GM13977 (cell line): ENCODE measurements at regions not wholly inside any gene's neighbourhood (a gene's known extent, or its start where the extent isn't known, plus 50 kb on each side); places are given as distances from the start of the nearest gene placed in this dataset.

Experiments used
- DNase-seq: peaks from one replicate; pipeline ENCODE4 v3.0.0; 2012; ENCODE audit warnings: low spot score
- in situ Hi-C: fragments of 300-500 bp; cut with MboI; formaldehyde crosslinking; loops from one replicate; pipeline ENCODE4 v1.12.0; 2022; ENCODE audit warnings: low sequenced_read_pairs, low pct_unique_long_range_greater_than_20kb, mixed read lengths, inconsistent platforms; ENCODE audit not compliant: unreplicated experiment
- TF ChIP-seq, protein P1 (sequence below): IDR thresholded peaks from 2 replicates; pipeline ENCODE4 v1.5.1; 2012; ENCODE audit warnings: mild to moderate bottlenecking, control low read depth; ENCODE audit not compliant: insufficient read depth; ENCODE audit errors: extremely low read depth, missing control alignments

DNA sequence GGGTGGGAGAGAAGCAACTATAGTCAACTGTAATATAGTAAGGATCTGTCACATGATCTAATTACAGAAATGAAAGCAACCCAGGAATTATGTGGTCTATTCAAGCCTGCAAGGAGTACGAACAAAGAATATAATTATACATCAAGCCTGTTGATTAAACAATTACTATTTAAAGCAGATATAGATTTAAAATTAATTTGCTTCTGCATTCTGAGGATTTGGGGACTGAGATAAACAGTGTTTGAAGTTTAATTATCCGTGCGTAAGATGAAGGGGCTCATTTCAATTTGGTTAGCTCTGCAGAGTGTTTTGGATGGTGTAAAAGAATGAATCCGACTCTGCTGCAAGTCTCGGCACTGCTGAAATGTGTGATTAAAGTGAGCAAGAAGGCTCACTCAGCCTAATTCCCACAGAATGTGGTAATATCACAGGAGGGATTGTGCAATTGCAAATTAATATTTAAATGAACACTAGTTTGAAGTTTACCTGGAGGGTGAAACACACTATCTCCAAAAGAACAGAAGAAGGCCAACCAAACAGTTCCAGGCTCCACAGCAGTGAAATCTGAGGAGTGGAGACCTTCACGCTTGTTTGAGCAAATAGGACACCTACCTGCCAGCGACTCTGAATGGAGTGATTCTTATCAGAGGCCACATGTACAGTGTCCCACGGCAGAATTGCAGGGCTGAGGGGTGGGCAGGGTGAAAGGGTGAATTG lies 420.6 kb upstream of the SLC30A5 start:
- in situ Hi-C loops, result no loop called here
- DNase-seq, result no peak

DNA sequence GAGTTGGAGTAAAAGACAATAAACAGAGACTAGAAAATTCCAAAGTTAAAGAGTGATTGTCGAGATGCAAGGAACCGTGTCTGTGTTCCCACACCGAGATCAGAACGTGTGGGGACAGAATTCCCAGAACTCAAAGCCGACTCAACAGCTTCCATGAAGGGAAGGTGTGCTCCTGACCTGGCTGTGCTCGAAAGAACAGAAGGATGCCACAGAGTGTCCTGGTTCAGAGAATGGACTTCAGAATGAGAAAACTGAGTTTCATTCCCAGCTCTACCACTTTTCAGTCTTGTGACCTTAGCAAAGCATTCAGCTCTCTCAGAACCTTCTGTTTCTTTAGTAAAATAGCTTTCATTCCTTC lies 420.0 kb upstream of the SLC30A5 start:
- no peak for DNase-seq
- in situ Hi-C loops, result no loop called here
- TF ChIP-seq, protein P1, sequence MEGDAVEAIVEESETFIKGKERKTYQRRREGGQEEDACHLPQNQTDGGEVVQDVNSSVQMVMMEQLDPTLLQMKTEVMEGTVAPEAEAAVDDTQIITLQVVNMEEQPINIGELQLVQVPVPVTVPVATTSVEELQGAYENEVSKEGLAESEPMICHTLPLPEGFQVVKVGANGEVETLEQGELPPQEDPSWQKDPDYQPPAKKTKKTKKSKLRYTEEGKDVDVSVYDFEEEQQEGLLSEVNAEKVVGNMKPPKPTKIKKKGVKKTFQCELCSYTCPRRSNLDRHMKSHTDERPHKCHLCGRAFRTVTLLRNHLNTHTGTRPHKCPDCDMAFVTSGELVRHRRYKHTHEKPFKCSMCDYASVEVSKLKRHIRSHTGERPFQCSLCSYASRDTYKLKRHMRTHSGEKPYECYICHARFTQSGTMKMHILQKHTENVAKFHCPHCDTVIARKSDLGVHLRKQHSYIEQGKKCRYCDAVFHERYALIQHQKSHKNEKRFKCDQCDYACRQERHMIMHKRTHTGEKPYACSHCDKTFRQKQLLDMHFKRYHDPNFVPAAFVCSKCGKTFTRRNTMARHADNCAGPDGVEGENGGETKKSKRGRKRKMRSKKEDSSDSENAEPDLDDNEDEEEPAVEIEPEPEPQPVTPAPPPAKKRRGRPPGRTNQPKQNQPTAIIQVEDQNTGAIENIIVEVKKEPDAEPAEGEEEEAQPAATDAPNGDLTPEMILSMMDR, result no peak

More for the DNA sequence above, 420.6 kb upstream of the SLC30A5 start:
- TF ChIP-seq, protein P1, result no peak

DNA sequence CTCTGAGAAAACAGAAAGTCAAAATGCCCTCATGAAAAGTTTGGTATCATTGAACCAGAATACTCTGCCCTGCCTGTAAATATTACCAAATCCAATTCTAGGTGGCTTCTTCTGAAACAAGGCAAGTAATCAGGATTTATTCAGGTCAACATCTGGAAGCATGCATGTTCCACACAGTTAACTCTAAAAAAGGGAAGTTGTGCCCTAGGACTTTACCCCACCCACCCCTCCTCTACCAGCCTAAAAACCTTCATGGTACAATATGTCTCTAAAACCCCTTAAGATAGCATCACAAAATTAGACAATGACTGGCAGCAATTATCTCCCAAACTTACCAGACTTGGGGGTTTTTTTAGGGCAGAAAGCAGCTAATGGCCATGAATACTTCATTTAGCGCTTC lies 414.8 kb upstream of the SLC30A5 start:
- in situ Hi-C loops, result no loop called here
- DNase-seq, result no peak
- TF ChIP-seq, protein P1, result no peak

DNA sequence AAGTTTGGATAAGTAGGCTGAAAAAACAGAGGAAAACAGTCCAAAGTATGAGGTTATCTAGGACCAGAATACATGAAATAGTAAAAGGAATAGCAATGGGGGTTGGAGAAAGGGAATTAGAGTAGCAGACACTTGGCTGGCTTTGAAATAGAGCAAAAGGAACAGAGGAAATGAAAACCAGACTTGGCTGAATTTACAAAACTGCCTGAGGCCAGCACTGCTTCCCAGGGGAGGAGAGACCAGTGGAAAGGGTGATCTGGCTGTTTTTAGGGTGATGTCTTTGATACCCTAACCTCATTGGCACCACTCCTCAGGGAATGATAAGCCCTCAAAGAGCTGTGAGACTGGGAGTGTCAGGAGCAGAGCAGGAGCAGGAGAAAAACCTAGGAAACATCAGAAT lies 413.4 kb upstream of the SLC30A5 start:
- in situ Hi-C loops, result no loop called here
- DNase-seq, result no peak

DNA sequence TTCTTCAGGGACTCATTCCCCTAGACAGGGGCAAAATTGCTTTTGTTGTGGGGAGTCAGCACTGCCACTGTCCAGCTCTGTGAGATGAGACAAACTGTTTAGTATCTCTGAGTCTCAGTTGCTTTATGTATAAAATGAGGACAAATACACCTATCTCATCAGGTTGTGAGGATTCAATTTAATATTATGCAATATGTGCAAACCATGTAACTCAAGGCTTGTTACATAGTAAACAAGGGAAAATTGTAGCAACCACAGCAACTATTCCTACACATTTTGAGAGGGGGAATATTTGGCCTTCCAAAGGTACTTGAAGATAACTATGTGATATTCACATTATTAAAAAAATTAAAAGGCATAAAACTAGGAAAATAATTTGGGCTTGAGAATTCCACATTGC lies 411.9 kb upstream of the SLC30A5 start:
- in situ Hi-C loops, result no loop called here
- no peak for DNase-seq
- TF ChIP-seq, protein P1, result no peak

More for the DNA sequence above, 413.4 kb upstream of the SLC30A5 start:
- TF ChIP-seq, protein P1, result no peak

DNA sequence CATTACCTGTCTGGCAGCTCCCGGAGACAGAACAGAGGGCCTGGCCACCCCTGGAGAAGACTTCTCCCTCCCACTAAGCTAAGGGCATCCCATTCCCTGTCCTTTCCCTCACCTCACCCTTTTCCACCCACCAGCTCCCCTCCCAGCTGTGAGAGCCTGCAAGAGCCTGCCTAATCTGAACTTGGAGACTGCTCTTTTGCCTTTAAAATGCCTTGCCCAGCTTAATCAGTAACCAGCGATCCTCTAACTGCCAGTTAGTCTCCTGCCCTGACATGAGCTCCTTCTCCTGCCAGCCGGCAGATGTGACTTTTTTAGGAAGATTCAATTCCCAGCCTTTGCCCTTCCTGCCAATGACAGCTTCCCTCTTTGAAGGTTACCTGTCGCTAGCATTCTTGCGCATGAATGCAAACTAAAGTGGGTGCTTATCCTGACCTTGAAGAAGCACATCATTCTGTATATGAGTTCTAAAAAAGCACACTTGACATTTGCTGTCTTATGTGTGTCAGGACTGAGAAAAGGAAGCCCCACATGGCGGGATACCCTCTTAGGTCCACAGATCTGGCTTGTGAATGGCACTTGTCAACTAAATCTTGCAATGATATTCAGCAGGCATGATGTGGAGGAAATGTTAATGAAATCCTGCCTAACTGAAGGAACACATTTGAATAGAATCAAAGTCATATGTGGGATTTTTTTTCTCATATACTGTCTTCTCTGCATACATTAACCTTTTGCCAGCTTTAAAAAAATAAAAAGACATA lies 411.2 kb upstream of the SLC30A5 start:
- TF ChIP-seq, protein P1, result no peak
- DNase-seq, result no peak
- in situ Hi-C loops, result no loop called here
